ENCODE measurements at regions not wholly inside any gene's neighbourhood (a gene's known extent, or its start where the extent isn't known, plus 50 kb on each side); places are given as distances from the start of the nearest gene placed in this dataset.

- H3K4me3 ChIP-seq (ENCODE audit: low read depth, low read length) = no peak overlapping the region
- TF ChIP-seq MAX (IDR thresholded peaks at IDR 0.05; ENCODE audit: low read depth, low read length) = no peak
- TF ChIP-seq POLR2A (IDR thresholded peaks at IDR 0.05; ENCODE audit: extremely low read depth, insufficient read length) = no peak
- no peak for TF ChIP-seq CTCF (IDR thresholded peaks at IDR 0.05; ENCODE audit: low read depth, low read length)
- TF ChIP-seq MYC (IDR thresholded peaks at IDR 0.05; ENCODE audit: low read depth, low read length) = no peak
- no peak for DNase-seq (ENCODE audit: low read depth)
These were observed 395.0 kb downstream of the MLLT3 start for GRCh38 chr9:20227166-20227874.

GRCh38 chr9:20226345-20226744 lies 396.0 kb downstream of the MLLT3 start:
- DNase-seq (ENCODE audit: low read depth) = no peak
- no peak for TF ChIP-seq POLR2A (IDR thresholded peaks at IDR 0.05; ENCODE audit: extremely low read depth, insufficient read length)
- TF ChIP-seq MYC (IDR thresholded peaks at IDR 0.05; ENCODE audit: low read depth, low read length) = no peak
- no peak for TF ChIP-seq MAX (IDR thresholded peaks at IDR 0.05; ENCODE audit: low read depth, low read length)
- no peak for TF ChIP-seq CTCF (IDR thresholded peaks at IDR 0.05; ENCODE audit: low read depth, low read length)

GRCh38 chr9:20225826-20226225 lies 396.5 kb downstream of the MLLT3 start:
- peak overlapping the region; percentile 6 for H3K4me3 ChIP-seq (ENCODE audit: low read depth, low read length)
- DNase-seq (ENCODE audit: low read depth) = no peak
- TF ChIP-seq CTCF (IDR thresholded peaks at IDR 0.05; ENCODE audit: low read depth, low read length) = no peak
- no peak for TF ChIP-seq POLR2A (IDR thresholded peaks at IDR 0.05; ENCODE audit: extremely low read depth, insufficient read length)
- TF ChIP-seq MAX (IDR thresholded peaks at IDR 0.05; ENCODE audit: low read depth, low read length) = no peak
- TF ChIP-seq MYC (IDR thresholded peaks at IDR 0.05; ENCODE audit: low read depth, low read length) = no peak

More at GRCh38 chr9:20226345-20226744, 396.0 kb downstream of the MLLT3 start:
- no peak overlapping the region for H3K4me3 ChIP-seq (ENCODE audit: low read depth, low read length)

- no peak for TF ChIP-seq CTCF (IDR thresholded peaks at IDR 0.05; ENCODE audit: low read depth, low read length)
- TF ChIP-seq MYC (IDR thresholded peaks at IDR 0.05; ENCODE audit: low read depth, low read length) = no peak
- no peak for TF ChIP-seq MAX (IDR thresholded peaks at IDR 0.05; ENCODE audit: low read depth, low read length)
- no peak for TF ChIP-seq POLR2A (IDR thresholded peaks at IDR 0.05; ENCODE audit: extremely low read depth, insufficient read length)
- DNase-seq (ENCODE audit: low read depth) = no peak
- H3K4me3 ChIP-seq (ENCODE audit: low read depth, low read length) = no peak overlapping the region
These were observed 397.5 kb downstream of the MLLT3 start for GRCh38 chr9:20224756-20225155.

- H3K4me3 ChIP-seq (ENCODE audit: low read depth, low read length) = no peak overlapping the region
- TF ChIP-seq CTCF (IDR thresholded peaks at IDR 0.05; ENCODE audit: low read depth, low read length) (no peak), POLR2A (IDR thresholded peaks at IDR 0.05; ENCODE audit: extremely low read depth, insufficient read length) (no peak), MYC (IDR thresholded peaks at IDR 0.05; ENCODE audit: low read depth, low read length) (no peak), MAX (IDR thresholded peaks at IDR 0.05; ENCODE audit: low read depth, low read length) (no peak)
- no peak for DNase-seq (ENCODE audit: low read depth)
These were observed 402.0 kb downstream of the MLLT3 start for GRCh38 chr9:20220286-20220685.
